GM23338 (cell line): ENCODE measurements at regions not wholly inside any gene's neighbourhood (a gene's known extent, or its start where the extent isn't known, plus 50 kb on each side); places are given as distances from the start of the nearest gene placed in this dataset.

ENCODE experiments used
- ATAC-seq: fragments of 200-7000 bp; cut with Tn5 transposase; 3 replicates; pipeline ENCODE4 v1.9.1; 2020
- DNase-seq: peaks from one replicate; pipeline ENCODE4 v3.0.0-alpha.2; 2015; ENCODE audit warnings: low spot score
- H2AFZ ChIP-seq: fragments of 200-600 bp; sonication (generic); 2 replicates; pipeline ENCODE4 v1.8.0; 2016; ENCODE audit warnings: antibody characterized with exemption, mild to moderate bottlenecking, moderate library complexity
- H3F3A ChIP-seq: fragments of 200-600 bp; sonication (generic); replicated peaks from 2 replicates; pipeline ENCODE4 v1.8.0; 2017; ENCODE audit warnings: antibody characterized with exemption, mixed run types, low read depth
- H3K27ac ChIP-seq: fragments of 200-600 bp; sonication (generic); 2 replicates; pipeline ENCODE4 v1.6.1; 2016; ENCODE audit warnings: low read depth
- H3K27me3 ChIP-seq: fragments of 200-600 bp; sonication (generic); 2 replicates; pipeline ENCODE4 v1.8.0; 2016; ENCODE audit warnings: mild to moderate bottlenecking, mixed run types, moderate library complexity; ENCODE audit not compliant: insufficient read depth
- H3K36me3 ChIP-seq: fragments of 200-600 bp; sonication (generic); 2 replicates; pipeline ENCODE4 v1.8.0; 2016; ENCODE audit warnings: mild to moderate bottlenecking; ENCODE audit not compliant: insufficient read depth
- H3K4me1 ChIP-seq: fragments of 200-600 bp; sonication (generic); 2 replicates; pipeline ENCODE4 v1.8.0; 2016; ENCODE audit warnings: mild to moderate bottlenecking, moderate library complexity; ENCODE audit not compliant: insufficient read depth
- H3K4me2 ChIP-seq: fragments of 200-600 bp; sonication (generic); 2 replicates; pipeline ENCODE4 v1.7.1; 2017; ENCODE audit warnings: mixed run types
- H3K4me3 ChIP-seq: fragments of 200-600 bp; sonication (generic); 2 replicates; pipeline ENCODE4 v1.6.1; 2016; ENCODE audit warnings: mixed run types
- H3K79me2 ChIP-seq: fragments of 200-600 bp; sonication (generic); replicated peaks from 2 replicates; pipeline ENCODE4 v1.8.0; 2017; ENCODE audit warnings: mild to moderate bottlenecking; ENCODE audit not compliant: insufficient read depth
- H3K9me2 ChIP-seq: fragments of 200-600 bp; sonication (generic); 2 replicates; pipeline ENCODE4 v1.8.0; 2017; ENCODE audit not compliant: insufficient read depth
- H4K20me1 ChIP-seq: fragments of 200-600 bp; sonication (generic); replicated peaks from 2 replicates; pipeline ENCODE4 v1.8.0; 2017; ENCODE audit warnings: mild to moderate bottlenecking; ENCODE audit not compliant: insufficient read depth
- H3K27ac Mint-ChIP-seq: 2 replicates; pipeline ENCODE4 v1.8.0; 2020; ENCODE audit warnings: inconsistent platforms, mild to moderate bottlenecking, moderate library complexity, mixed read lengths
- H3K27me3 Mint-ChIP-seq: 3 replicates; pipeline ENCODE4 v1.8.0; 2022; ENCODE audit warnings: low read depth, mild to moderate bottlenecking, moderate library complexity, mixed read lengths, inconsistent platforms; ENCODE audit not compliant: insufficient read depth, poor library complexity
- H3K36me3 Mint-ChIP-seq: 3 replicates; pipeline ENCODE4 v1.8.0; 2021; ENCODE audit warnings: low read depth, mild to moderate bottlenecking, inconsistent platforms, moderate library complexity, mixed read lengths
- H3K4me1 Mint-ChIP-seq: 3 replicates; pipeline ENCODE4 v1.8.0; 2020; ENCODE audit warnings: mild to moderate bottlenecking, inconsistent platforms, mixed read lengths
- H3K4me3 Mint-ChIP-seq: 3 replicates; pipeline ENCODE4 v1.8.0; 2021; ENCODE audit warnings: moderate library complexity, mild to moderate bottlenecking, inconsistent platforms, mixed read lengths
- H3K9me3 Mint-ChIP-seq: 3 replicates; pipeline ENCODE4 v1.8.0; 2020; ENCODE audit warnings: moderate library complexity, mild to moderate bottlenecking, inconsistent platforms, mixed read lengths
- CREB1 ChIP-seq: fragments of 250-450 bp; sonication (Bioruptor Pico); IDR thresholded peaks from 2 replicates; pipeline ENCODE4 v1.5.0; 2020; ENCODE audit warnings: low read depth, mild to moderate bottlenecking, moderate library complexity
- EZH2 ChIP-seq: fragments of 200-600 bp; sonication (generic); IDR thresholded peaks from one replicate; pipeline ENCODE4 v1.8.0; 2017; ENCODE audit warnings: antibody characterized with exemption, mild to moderate bottlenecking, low read depth; ENCODE audit not compliant: unreplicated experiment
- EZH2phosphoT487 ChIP-seq: fragments of 200-600 bp; sonication (generic); IDR thresholded peaks from one replicate; pipeline ENCODE4 v1.8.1; 2018; ENCODE audit warnings: antibody characterized with exemption; ENCODE audit not compliant: unreplicated experiment
- JUNB ChIP-seq: IDR thresholded peaks from one replicate; pipeline ENCODE4 v1.6.1; 2016; ENCODE audit warnings: antibody characterized with exemption; ENCODE audit not compliant: unreplicated experiment
- NANOG ChIP-seq: IDR thresholded peaks from 2 replicates; pipeline ENCODE4 v1.6.1; 2016; ENCODE audit warnings: antibody characterized with exemption, borderline replicate concordance
- POLR2AphosphoS5 ChIP-seq: IDR thresholded peaks from 2 replicates; pipeline ENCODE4 v1.6.1; 2016; ENCODE audit warnings: antibody characterized with exemption, low read depth
- STAT1 ChIP-seq: IDR thresholded peaks from one replicate; pipeline ENCODE4 v1.6.1; 2016; ENCODE audit warnings: antibody characterized with exemption; ENCODE audit not compliant: unreplicated experiment
- ZNF114 ChIP-seq: fragments of 250-450 bp; sonication (Bioruptor Pico); IDR thresholded peaks from 2 replicates; pipeline ENCODE4 v1.5.0; 2020; ENCODE audit warnings: mild to moderate bottlenecking, moderate library complexity
- ZNF331 ChIP-seq: fragments of 250-450 bp; sonication (Bioruptor Pico); IDR thresholded peaks from 2 replicates; pipeline ENCODE4 v1.5.0; 2020; ENCODE audit warnings: low read depth, mild to moderate bottlenecking, moderate library complexity
- ZNF462 ChIP-seq: fragments of 250-450 bp; sonication (Bioruptor Pico); IDR thresholded peaks from 2 replicates; pipeline ENCODE4 v1.5.0; 2020; ENCODE audit warnings: mild to moderate bottlenecking, moderate library complexity
- TF ChIP-seq, protein P1 (sequence below): IDR thresholded peaks from 2 replicates; pipeline ENCODE4 v1.6.1; 2016; ENCODE audit warnings: antibody characterized with exemption
- TF ChIP-seq, protein P2 (sequence below): IDR thresholded peaks from one replicate; pipeline ENCODE4 v1.6.1; 2018; ENCODE audit warnings: antibody characterized with exemption; ENCODE audit not compliant: unreplicated experiment
- TF ChIP-seq, protein P3 (sequence below), 2 experiments: fragments of 200-600 bp in 1 of 2; sonication (generic) in 1 of 2; conservative IDR thresholded peaks; 2 replicates each; pipeline versions ENCODE4 v1.5.1 to v1.6.1; 2016 to 2017; ENCODE audit warnings: antibody characterized with exemption in 2 of 2, low read depth in 2 of 2, mild to moderate bottlenecking in 2 of 2, moderate library complexity in 1 of 2

GRCh38 chr7:153385502-153385901, 626.0 kb downstream of the ACTR3B start:
- no peaks in the 10 kb centered on the region for H4K20me1 ChIP-seq
- no peaks in the 10 kb centered on the region for H3K4me1 ChIP-seq
- TF ChIP-seq, protein P1, sequence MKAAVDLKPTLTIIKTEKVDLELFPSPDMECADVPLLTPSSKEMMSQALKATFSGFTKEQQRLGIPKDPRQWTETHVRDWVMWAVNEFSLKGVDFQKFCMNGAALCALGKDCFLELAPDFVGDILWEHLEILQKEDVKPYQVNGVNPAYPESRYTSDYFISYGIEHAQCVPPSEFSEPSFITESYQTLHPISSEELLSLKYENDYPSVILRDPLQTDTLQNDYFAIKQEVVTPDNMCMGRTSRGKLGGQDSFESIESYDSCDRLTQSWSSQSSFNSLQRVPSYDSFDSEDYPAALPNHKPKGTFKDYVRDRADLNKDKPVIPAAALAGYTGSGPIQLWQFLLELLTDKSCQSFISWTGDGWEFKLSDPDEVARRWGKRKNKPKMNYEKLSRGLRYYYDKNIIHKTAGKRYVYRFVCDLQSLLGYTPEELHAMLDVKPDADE = no peak
- TF ChIP-seq, protein P2, sequence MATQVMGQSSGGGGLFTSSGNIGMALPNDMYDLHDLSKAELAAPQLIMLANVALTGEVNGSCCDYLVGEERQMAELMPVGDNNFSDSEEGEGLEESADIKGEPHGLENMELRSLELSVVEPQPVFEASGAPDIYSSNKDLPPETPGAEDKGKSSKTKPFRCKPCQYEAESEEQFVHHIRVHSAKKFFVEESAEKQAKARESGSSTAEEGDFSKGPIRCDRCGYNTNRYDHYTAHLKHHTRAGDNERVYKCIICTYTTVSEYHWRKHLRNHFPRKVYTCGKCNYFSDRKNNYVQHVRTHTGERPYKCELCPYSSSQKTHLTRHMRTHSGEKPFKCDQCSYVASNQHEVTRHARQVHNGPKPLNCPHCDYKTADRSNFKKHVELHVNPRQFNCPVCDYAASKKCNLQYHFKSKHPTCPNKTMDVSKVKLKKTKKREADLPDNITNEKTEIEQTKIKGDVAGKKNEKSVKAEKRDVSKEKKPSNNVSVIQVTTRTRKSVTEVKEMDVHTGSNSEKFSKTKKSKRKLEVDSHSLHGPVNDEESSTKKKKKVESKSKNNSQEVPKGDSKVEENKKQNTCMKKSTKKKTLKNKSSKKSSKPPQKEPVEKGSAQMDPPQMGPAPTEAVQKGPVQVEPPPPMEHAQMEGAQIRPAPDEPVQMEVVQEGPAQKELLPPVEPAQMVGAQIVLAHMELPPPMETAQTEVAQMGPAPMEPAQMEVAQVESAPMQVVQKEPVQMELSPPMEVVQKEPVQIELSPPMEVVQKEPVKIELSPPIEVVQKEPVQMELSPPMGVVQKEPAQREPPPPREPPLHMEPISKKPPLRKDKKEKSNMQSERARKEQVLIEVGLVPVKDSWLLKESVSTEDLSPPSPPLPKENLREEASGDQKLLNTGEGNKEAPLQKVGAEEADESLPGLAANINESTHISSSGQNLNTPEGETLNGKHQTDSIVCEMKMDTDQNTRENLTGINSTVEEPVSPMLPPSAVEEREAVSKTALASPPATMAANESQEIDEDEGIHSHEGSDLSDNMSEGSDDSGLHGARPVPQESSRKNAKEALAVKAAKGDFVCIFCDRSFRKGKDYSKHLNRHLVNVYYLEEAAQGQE = no peak
- TF ChIP-seq ZNF114 (CRISPR knock-in tag) (no peak), NANOG (no peak), EZH2 (no peak), JUNB (no peak), ZNF462 (CRISPR knock-in tag) (no peak), EZH2phosphoT487 (no peak), POLR2AphosphoS5 (no peak), ZNF331 (CRISPR knock-in tag) (no peak), STAT1 (no peak), CREB1 (CRISPR knock-in tag) (no peak)
- TF ChIP-seq, protein P3, sequence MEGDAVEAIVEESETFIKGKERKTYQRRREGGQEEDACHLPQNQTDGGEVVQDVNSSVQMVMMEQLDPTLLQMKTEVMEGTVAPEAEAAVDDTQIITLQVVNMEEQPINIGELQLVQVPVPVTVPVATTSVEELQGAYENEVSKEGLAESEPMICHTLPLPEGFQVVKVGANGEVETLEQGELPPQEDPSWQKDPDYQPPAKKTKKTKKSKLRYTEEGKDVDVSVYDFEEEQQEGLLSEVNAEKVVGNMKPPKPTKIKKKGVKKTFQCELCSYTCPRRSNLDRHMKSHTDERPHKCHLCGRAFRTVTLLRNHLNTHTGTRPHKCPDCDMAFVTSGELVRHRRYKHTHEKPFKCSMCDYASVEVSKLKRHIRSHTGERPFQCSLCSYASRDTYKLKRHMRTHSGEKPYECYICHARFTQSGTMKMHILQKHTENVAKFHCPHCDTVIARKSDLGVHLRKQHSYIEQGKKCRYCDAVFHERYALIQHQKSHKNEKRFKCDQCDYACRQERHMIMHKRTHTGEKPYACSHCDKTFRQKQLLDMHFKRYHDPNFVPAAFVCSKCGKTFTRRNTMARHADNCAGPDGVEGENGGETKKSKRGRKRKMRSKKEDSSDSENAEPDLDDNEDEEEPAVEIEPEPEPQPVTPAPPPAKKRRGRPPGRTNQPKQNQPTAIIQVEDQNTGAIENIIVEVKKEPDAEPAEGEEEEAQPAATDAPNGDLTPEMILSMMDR (conservative IDR thresholded peaks at IDR 0.05; ENCODE audit: low read depth in 2 of 2) = no peak
- H3K4me3 ChIP-seq = no peak overlapping the region
- no peak overlapping the region for H3K4me2 ChIP-seq
- H2AFZ ChIP-seq = no peak overlapping the region
- H3K27me3 ChIP-seq = no peaks in the 10 kb centered on the region
- Mint-ChIP-seq H3K27me3 (peaks cover 2% of the 10 kb centered on the region), H3K36me3 (peaks cover 36% of the 10 kb centered on the region), H3K4me1 (no peaks in the 10 kb centered on the region), H3K27ac (no peak overlapping the region), H3K9me3 (peaks cover 99% of the 10 kb centered on the region), H3K4me3 (no peak overlapping the region)
- ATAC-seq (no peak), DNase-seq (no peak)
- no peaks in the 10 kb centered on the region for H3K79me2 ChIP-seq
- no peaks in the 10 kb centered on the region for H3F3A ChIP-seq
- no peak overlapping the region for H3K27ac ChIP-seq
- no peaks in the 10 kb centered on the region for H3K36me3 ChIP-seq
- no peaks in the 10 kb centered on the region for H3K9me2 ChIP-seq
